ENCODE measurements at regions not wholly inside any gene's neighbourhood (a gene's known extent, or its start where the extent isn't known, plus 50 kb on each side); places are given as distances from the start of the nearest gene placed in this dataset.

- Histone ChIP-seq H3K27me3 (ENCODE audit: control insufficient read depth, extremely low read depth, insufficient read depth, low read length) (peaks cover 63% of the 10 kb centered on the region), H3K79me2 (ENCODE audit: control insufficient read depth, insufficient read depth, low read length) (no peaks in the 10 kb centered on the region), H3K4me1 (ENCODE audit: control insufficient read depth, extremely low read depth, insufficient read depth, low read length) (no peaks in the 10 kb centered on the region), H3K4me2 (ENCODE audit: control insufficient read depth, extremely low read depth, insufficient read depth, low read depth, low read length) (no peak overlapping the region), H2AFZ (ENCODE audit: control insufficient read depth, low read length) (no peak overlapping the region), H3K9me3 (ENCODE audit: control insufficient read depth, low read depth, low read length) (no peaks in the 10 kb centered on the region), H3K4me3 (ENCODE audit: control insufficient read depth in 2 of 3, extremely low read depth in 1 of 3, insufficient read depth in 2 of 3, low read depth in 1 of 3, low read length in 3 of 3) (no peak overlapping the region), H3K9me1 (ENCODE audit: control insufficient read depth, extremely low read depth, insufficient read depth, low read length) (no peaks in the 10 kb centered on the region), H4K20me1 (ENCODE audit: control insufficient read depth, extremely low read depth, insufficient read depth, low read length) (no peaks in the 10 kb centered on the region), H3K9ac (ENCODE audit: control insufficient read depth, extremely low read depth, insufficient read depth, low read length) (no peak overlapping the region), H3K27ac (ENCODE audit: control insufficient read depth, insufficient read depth, low read length) (no peak overlapping the region), H3K36me3 (ENCODE audit: control insufficient read depth in 2 of 2, extremely low read depth in 1 of 2, insufficient read depth in 2 of 2, low read length in 2 of 2) (no peaks in the 10 kb centered on the region)
- DNase-seq (ENCODE audit: low read depth, low spot score) (no peak), FAIRE-seq (no peak)
- dilution Hi-C loops (cut with MboI; ENCODE audit: extremely low pct_ligation_motif_present, low sequenced_read_pairs), result no loop called here
- TF ChIP-seq EZH2 (IDR thresholded peaks at IDR 0.05; ENCODE audit: low read length) (no peak), CTCF (optimal IDR thresholded peaks at IDR 0.05 in 1 of 3, IDR thresholded peaks at IDR 0.05 in 1 of 3, conservative IDR thresholded peaks at IDR 0.05 in 1 of 3; ENCODE audit: extremely low read depth in 1 of 3, insufficient read depth in 2 of 3, low read length in 3 of 3) (no peak)
Observed at GRCh38 chr4:41874398-41874797, 60.8 kb upstream of the TMEM33 start.

- no peak overlapping the region for H3K4me3 ChIP-seq (ENCODE audit: control insufficient read depth in 2 of 3, extremely low read depth in 1 of 3, insufficient read depth in 2 of 3, low read depth in 1 of 3, low read length in 3 of 3)
- no peak for FAIRE-seq
- no peaks in the 10 kb centered on the region for H3K36me3 ChIP-seq (ENCODE audit: control insufficient read depth in 2 of 2, extremely low read depth in 1 of 2, insufficient read depth in 2 of 2, low read length in 2 of 2)
- H3K27ac ChIP-seq (ENCODE audit: control insufficient read depth, insufficient read depth, low read length), result no peak overlapping the region
- H2AFZ ChIP-seq (ENCODE audit: control insufficient read depth, low read length), result no peak overlapping the region
- H3K4me2 ChIP-seq (ENCODE audit: control insufficient read depth, extremely low read depth, insufficient read depth, low read depth, low read length), result no peak overlapping the region
- DNase-seq (ENCODE audit: low read depth, low spot score), result no peak
- peaks cover 56% of the 10 kb centered on the region for H3K27me3 ChIP-seq (ENCODE audit: control insufficient read depth, extremely low read depth, insufficient read depth, low read length)
- no peaks in the 10 kb centered on the region for H3K4me1 ChIP-seq (ENCODE audit: control insufficient read depth, extremely low read depth, insufficient read depth, low read length)
- TF ChIP-seq EZH2 (IDR thresholded peaks at IDR 0.05; ENCODE audit: low read length) (peak; percentile 77), CTCF (optimal IDR thresholded peaks at IDR 0.05 in 1 of 3, IDR thresholded peaks at IDR 0.05 in 1 of 3, conservative IDR thresholded peaks at IDR 0.05 in 1 of 3; ENCODE audit: extremely low read depth in 1 of 3, insufficient read depth in 2 of 3, low read length in 3 of 3) (no peak)
- H4K20me1 ChIP-seq (ENCODE audit: control insufficient read depth, extremely low read depth, insufficient read depth, low read length), result no peaks in the 10 kb centered on the region
- no peaks in the 10 kb centered on the region for H3K79me2 ChIP-seq (ENCODE audit: control insufficient read depth, insufficient read depth, low read length)
- no peaks in the 10 kb centered on the region for H3K9me1 ChIP-seq (ENCODE audit: control insufficient read depth, extremely low read depth, insufficient read depth, low read length)
- dilution Hi-C loops (cut with MboI; ENCODE audit: extremely low pct_ligation_motif_present, low sequenced_read_pairs), result no loop called here
- H3K9me3 ChIP-seq (ENCODE audit: control insufficient read depth, low read depth, low read length), result no peaks in the 10 kb centered on the region
- no peak overlapping the region for H3K9ac ChIP-seq (ENCODE audit: control insufficient read depth, extremely low read depth, insufficient read depth, low read length)
Observed at GRCh38 chr4:41873380-41874295, 61.6 kb upstream of the TMEM33 start.
